ENCODE measurements at regions not wholly inside any gene's neighbourhood (a gene's known extent, or its start where the extent isn't known, plus 50 kb on each side); places are given as distances from the start of the nearest gene placed in this dataset.

DNA sequence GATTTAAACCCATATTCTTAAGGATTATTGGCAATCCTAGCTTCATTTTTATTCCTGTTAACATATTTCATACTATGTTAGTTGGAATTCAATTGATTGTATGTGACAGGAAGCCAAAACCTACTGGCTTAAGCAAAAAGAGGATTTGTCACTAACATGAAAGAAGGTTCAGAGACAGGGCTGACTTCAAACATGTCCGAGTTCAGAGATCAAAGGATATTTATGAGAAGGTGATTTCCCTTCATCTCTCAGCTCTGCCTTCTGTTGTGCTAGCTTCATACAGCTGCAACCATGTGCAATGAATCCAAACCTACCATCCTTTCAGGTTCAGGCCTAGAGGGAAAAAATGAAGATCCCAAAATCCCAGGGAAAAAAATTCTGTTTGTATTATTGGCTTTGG lies 349.7 kb downstream of the ATP23 start:
- DNase-seq (ENCODE audit: low read depth): no peak
- no peak overlapping the region for H3K4me3 ChIP-seq (ENCODE audit: low read depth, low read length)
- TF ChIP-seq, protein P1, sequence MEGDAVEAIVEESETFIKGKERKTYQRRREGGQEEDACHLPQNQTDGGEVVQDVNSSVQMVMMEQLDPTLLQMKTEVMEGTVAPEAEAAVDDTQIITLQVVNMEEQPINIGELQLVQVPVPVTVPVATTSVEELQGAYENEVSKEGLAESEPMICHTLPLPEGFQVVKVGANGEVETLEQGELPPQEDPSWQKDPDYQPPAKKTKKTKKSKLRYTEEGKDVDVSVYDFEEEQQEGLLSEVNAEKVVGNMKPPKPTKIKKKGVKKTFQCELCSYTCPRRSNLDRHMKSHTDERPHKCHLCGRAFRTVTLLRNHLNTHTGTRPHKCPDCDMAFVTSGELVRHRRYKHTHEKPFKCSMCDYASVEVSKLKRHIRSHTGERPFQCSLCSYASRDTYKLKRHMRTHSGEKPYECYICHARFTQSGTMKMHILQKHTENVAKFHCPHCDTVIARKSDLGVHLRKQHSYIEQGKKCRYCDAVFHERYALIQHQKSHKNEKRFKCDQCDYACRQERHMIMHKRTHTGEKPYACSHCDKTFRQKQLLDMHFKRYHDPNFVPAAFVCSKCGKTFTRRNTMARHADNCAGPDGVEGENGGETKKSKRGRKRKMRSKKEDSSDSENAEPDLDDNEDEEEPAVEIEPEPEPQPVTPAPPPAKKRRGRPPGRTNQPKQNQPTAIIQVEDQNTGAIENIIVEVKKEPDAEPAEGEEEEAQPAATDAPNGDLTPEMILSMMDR (conservative IDR thresholded peaks at IDR 0.05; ENCODE audit: low read depth, low read length): no peak

DNA sequence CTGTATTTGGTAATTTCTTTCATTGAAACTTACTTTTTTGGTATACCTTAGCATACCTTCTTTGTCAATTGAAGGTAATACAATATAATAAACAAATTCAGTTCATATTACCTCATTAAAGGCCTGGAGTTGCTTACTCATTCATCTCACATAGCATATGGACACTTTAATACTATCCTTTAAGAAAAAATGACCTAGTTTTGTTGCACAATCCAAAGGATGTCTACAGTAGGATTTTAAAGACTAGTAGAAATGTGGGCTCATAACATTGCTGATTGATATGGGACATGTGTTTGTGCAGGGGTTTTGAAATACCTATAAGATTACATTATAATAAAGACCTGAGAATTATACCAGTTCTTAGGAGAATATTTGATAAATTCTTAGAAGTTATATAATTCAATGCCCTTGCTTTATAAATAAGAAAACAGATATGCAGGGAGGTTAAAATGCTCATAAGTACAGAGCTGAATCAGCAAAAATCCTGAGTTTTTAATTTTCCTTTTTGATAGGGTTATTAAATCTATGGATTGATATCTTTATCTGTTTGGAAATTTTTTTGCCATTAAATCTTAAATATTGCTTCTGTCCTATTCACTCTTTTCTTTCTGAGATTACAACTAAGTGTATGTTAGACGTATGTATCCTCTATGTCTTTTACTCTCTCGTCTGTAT lies 352.1 kb downstream of the ATP23 start:
- peak; percentile 47 for DNase-seq (ENCODE audit: low read depth)
- no peak overlapping the region for H3K4me3 ChIP-seq (ENCODE audit: low read depth, low read length)
- TF ChIP-seq, protein P1 (conservative IDR thresholded peaks at IDR 0.05; ENCODE audit: low read depth, low read length): no peak

DNA sequence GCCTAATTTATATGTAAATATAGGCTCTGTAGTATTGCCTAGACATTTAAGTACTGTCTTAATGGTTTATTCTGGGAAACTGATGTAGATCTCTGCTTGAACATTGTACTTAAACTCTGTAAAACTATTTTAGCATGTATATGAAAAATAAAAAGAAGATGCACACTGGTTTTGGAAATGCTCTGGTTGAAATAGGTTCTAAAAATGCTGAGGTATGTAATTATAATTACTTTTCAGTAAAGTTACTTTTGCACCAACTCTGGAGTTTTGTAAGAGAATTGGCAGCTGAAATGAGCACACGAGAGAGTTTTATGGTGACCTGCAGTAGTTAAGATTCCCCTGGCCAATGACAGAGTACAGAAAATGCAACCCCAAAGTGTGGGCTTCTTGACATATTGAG lies 353.9 kb downstream of the ATP23 start:
- TF ChIP-seq, protein P1 (conservative IDR thresholded peaks at IDR 0.05; ENCODE audit: low read depth, low read length): no peak
- no peak for DNase-seq (ENCODE audit: low read depth)
- H3K4me3 ChIP-seq (ENCODE audit: low read depth, low read length): no peak overlapping the region

DNA sequence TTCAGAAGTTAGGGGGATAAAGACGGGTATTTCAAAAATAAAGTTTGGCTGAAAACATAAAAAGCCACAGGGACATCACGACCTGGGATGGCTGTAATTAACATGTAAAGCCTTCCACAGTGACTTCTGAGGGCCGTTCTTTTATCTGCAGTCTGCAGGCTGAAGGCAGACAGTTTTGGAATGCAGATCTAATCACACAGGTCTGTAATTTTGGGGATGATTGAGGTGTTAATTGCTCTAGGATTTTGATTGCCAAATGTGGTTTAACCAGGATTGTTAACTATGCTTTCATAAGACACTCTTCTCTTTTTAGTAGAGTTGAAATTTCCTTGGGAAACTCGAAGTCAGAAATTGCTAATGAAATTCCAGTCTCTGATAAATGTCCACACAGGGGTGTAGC lies 355.5 kb downstream of the ATP23 start:
- TF ChIP-seq, protein P1 (conservative IDR thresholded peaks at IDR 0.05; ENCODE audit: low read depth, low read length): no peak
- H3K4me3 ChIP-seq (ENCODE audit: low read depth, low read length): no peak overlapping the region
- no peak for DNase-seq (ENCODE audit: low read depth)

DNA sequence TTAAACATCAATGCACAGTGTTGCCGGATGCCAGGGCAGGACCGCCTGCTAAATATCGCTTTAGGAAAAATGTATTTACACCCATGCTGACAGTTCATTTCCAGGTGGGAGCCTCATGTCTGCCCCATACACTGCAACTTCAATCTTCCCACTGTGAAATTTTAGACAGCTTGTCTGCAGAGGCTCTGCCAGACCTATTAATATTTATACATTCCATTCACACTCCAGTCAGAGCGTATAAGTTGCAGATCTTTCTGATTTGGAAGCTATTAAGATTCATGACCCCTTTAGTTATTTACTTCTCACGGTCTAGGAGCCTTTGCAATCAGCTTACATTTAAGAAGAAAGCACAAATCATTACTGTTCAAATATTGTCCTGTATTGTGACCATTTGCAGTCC lies 357.4 kb downstream of the ATP23 start:
- TF ChIP-seq, protein P1 (conservative IDR thresholded peaks at IDR 0.05; ENCODE audit: low read depth, low read length): no peak
- no peak for DNase-seq (ENCODE audit: low read depth)
- H3K4me3 ChIP-seq (ENCODE audit: low read depth, low read length): no peak overlapping the region

DNA sequence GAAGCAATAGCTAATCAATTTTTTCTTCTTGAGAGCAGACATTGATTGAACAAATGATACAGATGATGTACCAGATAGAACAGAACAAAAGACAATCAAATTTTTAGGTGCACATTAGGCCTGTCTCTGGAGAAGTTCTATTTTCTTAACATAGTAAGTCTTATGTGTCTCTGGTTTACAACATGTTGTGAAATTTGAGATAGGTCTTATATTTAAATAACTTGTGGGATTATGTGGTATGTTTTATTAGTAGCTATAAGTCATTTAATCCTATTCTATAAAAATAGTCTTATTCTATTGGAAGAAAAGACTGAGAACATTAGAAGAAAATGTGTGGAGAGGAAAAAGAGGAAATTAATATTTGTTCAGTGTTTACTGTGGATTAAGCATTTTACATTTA lies 358.0 kb downstream of the ATP23 start:
- no peak for DNase-seq (ENCODE audit: low read depth)
- TF ChIP-seq, protein P1 (conservative IDR thresholded peaks at IDR 0.05; ENCODE audit: low read depth, low read length): no peak
- H3K4me3 ChIP-seq (ENCODE audit: low read depth, low read length): no peak overlapping the region

DNA sequence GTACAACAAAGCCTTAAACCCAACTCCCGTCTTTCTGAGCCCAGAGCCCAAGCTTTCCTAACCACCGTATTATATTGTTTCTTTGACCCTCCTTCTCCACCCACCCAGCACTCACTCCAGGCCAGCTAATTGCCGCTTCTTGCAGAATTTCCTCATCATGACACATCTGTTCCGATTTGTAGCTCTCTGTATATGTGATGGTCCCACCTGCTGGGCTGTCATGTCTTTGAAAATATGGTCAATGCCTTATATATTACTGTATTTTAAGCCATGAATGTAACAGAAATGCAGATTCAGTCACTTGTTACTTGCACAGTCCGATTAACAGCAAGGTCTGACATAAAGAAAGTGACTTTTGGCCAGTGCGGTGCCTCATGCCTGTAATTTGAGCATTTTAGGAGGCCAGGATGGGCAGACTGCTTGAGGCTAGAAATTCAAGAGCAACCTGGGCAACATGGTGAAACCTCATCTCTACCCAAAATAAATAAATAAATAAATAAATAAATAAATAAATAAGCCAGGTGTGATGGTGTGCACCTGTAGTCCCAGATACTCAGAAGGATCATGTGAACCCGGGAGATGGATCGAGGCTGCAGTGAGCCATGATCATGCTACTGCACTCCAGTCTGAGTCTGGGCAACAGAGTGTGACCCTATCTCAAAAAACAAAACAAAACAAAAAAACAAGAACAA lies 359.8 kb downstream of the ATP23 start:
- no peak overlapping the region for H3K4me3 ChIP-seq (ENCODE audit: low read depth, low read length)
- DNase-seq (ENCODE audit: low read depth): peak; percentile 32
- TF ChIP-seq, protein P1 (conservative IDR thresholded peaks at IDR 0.05; ENCODE audit: low read depth, low read length): peak; percentile 3
